Hepatocyte (in vitro differentiated cells): ENCODE measurements at regions not wholly inside any gene's neighbourhood (a gene's known extent, or its start where the extent isn't known, plus 50 kb on each side); places are given as distances from the start of the nearest gene placed in this dataset.

Experiments used
- DNase-seq: peaks from one replicate; pipeline ENCODE4 v3.0.0-alpha.2; 2016; ENCODE audit warnings: low spot score
- H2AFZ ChIP-seq: fragments of 200-600 bp; sonication (generic); 2 replicates; pipeline ENCODE4 v1.6.0; 2016; ENCODE audit warnings: antibody characterized with exemption, mild to moderate bottlenecking
- H3K27ac ChIP-seq: fragments of 200-600 bp; sonication (generic); 2 replicates; pipeline ENCODE4 v1.5.1; 2016; ENCODE audit warnings: mild to moderate bottlenecking
- H3K27me3 ChIP-seq: fragments of 200-600 bp; sonication (generic); 2 replicates; pipeline ENCODE4 v1.6.1; 2016
- H3K36me3 ChIP-seq: fragments of 200-600 bp; sonication (generic); replicated peaks from 2 replicates; pipeline ENCODE4 v1.5.1; 2016; ENCODE audit warnings: low read depth; ENCODE audit not compliant: insufficient read depth
- H3K4me1 ChIP-seq: fragments of 200-600 bp; sonication (generic); 2 replicates; pipeline ENCODE4 v1.5.1; 2016; ENCODE audit warnings: mild to moderate bottlenecking, moderate library complexity; ENCODE audit not compliant: insufficient read depth
- H3K4me2 ChIP-seq: fragments of 200-600 bp; sonication (generic); 2 replicates; pipeline ENCODE4 v1.6.0; 2016
- H3K4me3 ChIP-seq: fragments of 200-600 bp; sonication (generic); 2 replicates; pipeline ENCODE4 v1.5.1; 2016; ENCODE audit warnings: mild to moderate bottlenecking
- H3K79me2 ChIP-seq: fragments of 200-600 bp; sonication (generic); 2 replicates; pipeline ENCODE4 v1.6.0; 2017; ENCODE audit warnings: mild to moderate bottlenecking
- H3K9me2 ChIP-seq: fragments of 200-600 bp; sonication (generic); replicated peaks from 2 replicates; pipeline ENCODE4 v1.6.0; 2017; ENCODE audit warnings: mild to moderate bottlenecking; ENCODE audit not compliant: insufficient read depth
- H3K9me3 ChIP-seq: fragments of 200-600 bp; sonication (generic); 2 replicates; pipeline ENCODE4 v1.5.1; 2016; ENCODE audit warnings: low read depth, mild to moderate bottlenecking
- H4K20me1 ChIP-seq: fragments of 200-600 bp; sonication (generic); 2 replicates; pipeline ENCODE4 v1.6.0; 2016; ENCODE audit warnings: mild to moderate bottlenecking; ENCODE audit not compliant: insufficient read depth, poor library complexity, severe bottlenecking
- CTCF ChIP-seq: fragments of 200-600 bp; sonication (generic); IDR thresholded peaks from 2 replicates; pipeline ENCODE4 v1.5.1; 2016; ENCODE audit warnings: antibody characterized with exemption, mild to moderate bottlenecking; ENCODE audit not compliant: poor library complexity
- EZH2 ChIP-seq: fragments of 200-600 bp; sonication (generic); IDR thresholded peaks from 2 replicates; pipeline ENCODE4 v1.6.1; 2016; ENCODE audit warnings: antibody characterized with exemption, mild to moderate bottlenecking, borderline replicate concordance
- EZH2phosphoT487 ChIP-seq: fragments of 200-600 bp; sonication (generic); IDR thresholded peaks from one replicate; pipeline ENCODE4 v1.6.1; 2018; ENCODE audit warnings: antibody characterized with exemption, mild to moderate bottlenecking, low read depth, moderate library complexity; ENCODE audit not compliant: unreplicated experiment, severe bottlenecking
- WGBS: methylation state at CpG from one replicate; pipeline ENCODE4 v1.1.6; 2016; ENCODE audit warnings: low lambda C conversion rate; ENCODE audit errors: missing lambda C conversion rate; 5-methylcytosine and 5-hydroxymethylcytosine counted together

GRCh38 chr2:163255086-163255485 lies 416.5 kb upstream of the KCNH7 start:
- no peak for TF ChIP-seq CTCF
- TF ChIP-seq EZH2phosphoT487 = no peak
- no peak for TF ChIP-seq EZH2
- Histone ChIP-seq H3K9me2 (no peaks in the 10 kb centered on the region), H3K27me3 (no peaks in the 10 kb centered on the region), H2AFZ (no peak overlapping the region), H3K79me2 (no peaks in the 10 kb centered on the region), H4K20me1 (no peaks in the 10 kb centered on the region), H3K9me3 (no peaks in the 10 kb centered on the region), H3K4me1 (no peaks in the 10 kb centered on the region), H3K4me3 (no peak overlapping the region), H3K4me2 (no peak overlapping the region), H3K27ac (no peak overlapping the region), H3K36me3 (no peaks in the 10 kb centered on the region)
- DNase-seq = no peak

DNA sequence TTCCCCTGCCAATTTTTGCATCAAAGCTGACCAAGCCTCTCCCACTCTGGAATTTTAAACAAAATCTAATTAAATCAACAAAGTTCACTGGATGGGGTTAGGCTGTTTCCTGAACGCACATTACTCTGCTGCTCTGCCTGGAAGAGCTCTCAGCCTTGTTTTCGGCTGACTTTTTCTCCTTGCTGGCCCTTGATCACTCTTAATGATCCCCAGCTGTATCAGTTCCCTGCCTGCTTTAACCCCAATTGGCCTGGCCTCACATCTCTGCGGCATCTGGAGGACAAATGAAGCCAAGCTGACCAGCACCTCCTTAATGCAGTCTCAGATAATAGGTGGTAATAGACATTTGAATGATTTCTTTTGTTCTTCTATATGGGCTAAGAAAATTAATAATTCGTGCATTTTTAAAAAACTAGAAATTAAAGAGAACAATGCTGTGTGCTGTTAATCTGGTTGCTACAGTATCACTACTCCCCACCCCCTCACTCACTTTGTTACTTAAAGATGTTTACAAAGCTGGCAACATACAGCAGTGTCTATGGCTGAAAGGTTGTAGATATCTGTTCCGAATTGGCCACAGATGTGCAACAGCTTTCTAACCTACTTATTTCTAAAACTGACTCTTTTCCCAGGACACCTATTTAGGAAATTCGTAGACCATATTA lies 415.2 kb upstream of the KCNH7 start:
- no peaks in the 10 kb centered on the region for H3K36me3 ChIP-seq
- no peak for TF ChIP-seq EZH2phosphoT487
- TF ChIP-seq CTCF = no peak
- no peak for TF ChIP-seq EZH2
- H3K9me3 ChIP-seq = no peaks in the 10 kb centered on the region
- H3K4me1 ChIP-seq = no peaks in the 10 kb centered on the region
- H3K27ac ChIP-seq = no peak overlapping the region
- no peaks in the 10 kb centered on the region for H3K27me3 ChIP-seq
- DNase-seq = no peak
- no peaks in the 10 kb centered on the region for H4K20me1 ChIP-seq
- WGBS = 60% methylated on average over 6 of the region's 6 CpGs
- no peaks in the 10 kb centered on the region for H3K79me2 ChIP-seq
- H3K9me2 ChIP-seq = no peaks in the 10 kb centered on the region
- no peak overlapping the region for H3K4me3 ChIP-seq
- no peak overlapping the region for H2AFZ ChIP-seq
- no peak overlapping the region for H3K4me2 ChIP-seq

- Histone ChIP-seq H3K4me2 (no peak overlapping the region), H2AFZ (no peak overlapping the region), H3K36me3 (no peaks in the 10 kb centered on the region), H4K20me1 (no peaks in the 10 kb centered on the region), H3K9me2 (no peaks in the 10 kb centered on the region), H3K27ac (no peak overlapping the region), H3K9me3 (no peaks in the 10 kb centered on the region), H3K27me3 (no peaks in the 10 kb centered on the region), H3K4me3 (no peak overlapping the region), H3K4me1 (no peaks in the 10 kb centered on the region), H3K79me2 (no peaks in the 10 kb centered on the region)
- TF ChIP-seq EZH2 = no peak
- TF ChIP-seq EZH2phosphoT487 = no peak
- no peak for TF ChIP-seq CTCF
- 88% methylated on average over 3 of the region's 3 CpGs for WGBS
- no peak for DNase-seq
Observed at GRCh38 chr2:163252199-163252598, 413.6 kb upstream of the KCNH7 start.
